ENCODE measurements at regions not wholly inside any gene's neighbourhood (a gene's known extent, or its start where the extent isn't known, plus 50 kb on each side); places are given as distances from the start of the nearest gene placed in this dataset.

- intact Hi-C loops (cut with micrococcal nuclease; ENCODE audit: unreplicated experiment), result no loop called here
- no TSS peak for BruUV-seq (replicated peaks)
- Histone ChIP-seq H3K27ac (ENCODE audit: low read length) (no peak overlapping the region), H3K27me3 (ENCODE audit: control insufficient read depth, insufficient read depth, low read length) (no peaks in the 10 kb centered on the region), H3K4me1 (ENCODE audit: control insufficient read depth, insufficient read depth, low read length) (no peaks in the 10 kb centered on the region), H3K4me3 (ENCODE audit: low read depth in 2 of 2, low read length in 2 of 2) (no peak overlapping the region), H3K36me3 (ENCODE audit: control insufficient read depth, insufficient read depth, low read length) (no peaks in the 10 kb centered on the region), H3K9me3 (ENCODE audit: control insufficient read depth, insufficient read depth, low read depth, low read length) (no peaks in the 10 kb centered on the region)
- DNase-seq (ENCODE audit: low read depth, low spot score) (no peak), ATAC-seq (no peak)
- ChIA-PET POLR2A (no interaction called here), CTCF (no interaction called here)
- TF ChIP-seq, protein P1, sequence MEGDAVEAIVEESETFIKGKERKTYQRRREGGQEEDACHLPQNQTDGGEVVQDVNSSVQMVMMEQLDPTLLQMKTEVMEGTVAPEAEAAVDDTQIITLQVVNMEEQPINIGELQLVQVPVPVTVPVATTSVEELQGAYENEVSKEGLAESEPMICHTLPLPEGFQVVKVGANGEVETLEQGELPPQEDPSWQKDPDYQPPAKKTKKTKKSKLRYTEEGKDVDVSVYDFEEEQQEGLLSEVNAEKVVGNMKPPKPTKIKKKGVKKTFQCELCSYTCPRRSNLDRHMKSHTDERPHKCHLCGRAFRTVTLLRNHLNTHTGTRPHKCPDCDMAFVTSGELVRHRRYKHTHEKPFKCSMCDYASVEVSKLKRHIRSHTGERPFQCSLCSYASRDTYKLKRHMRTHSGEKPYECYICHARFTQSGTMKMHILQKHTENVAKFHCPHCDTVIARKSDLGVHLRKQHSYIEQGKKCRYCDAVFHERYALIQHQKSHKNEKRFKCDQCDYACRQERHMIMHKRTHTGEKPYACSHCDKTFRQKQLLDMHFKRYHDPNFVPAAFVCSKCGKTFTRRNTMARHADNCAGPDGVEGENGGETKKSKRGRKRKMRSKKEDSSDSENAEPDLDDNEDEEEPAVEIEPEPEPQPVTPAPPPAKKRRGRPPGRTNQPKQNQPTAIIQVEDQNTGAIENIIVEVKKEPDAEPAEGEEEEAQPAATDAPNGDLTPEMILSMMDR (IDR thresholded peaks at IDR 0.05), result peak; percentile 60
- TF ChIP-seq POLR2AphosphoS5 (IDR thresholded peaks at IDR 0.05; ENCODE audit: low read depth, low read length), result no peak
- in situ Hi-C loops (cut with HindIII; ENCODE audit: low pct_unique_long_range_greater_than_20kb, low sequenced_read_pairs), result no loop called here
These were observed 603.7 kb downstream of the BNC2 start for GRCh38 chr9:16266648-16267276.

DNA sequence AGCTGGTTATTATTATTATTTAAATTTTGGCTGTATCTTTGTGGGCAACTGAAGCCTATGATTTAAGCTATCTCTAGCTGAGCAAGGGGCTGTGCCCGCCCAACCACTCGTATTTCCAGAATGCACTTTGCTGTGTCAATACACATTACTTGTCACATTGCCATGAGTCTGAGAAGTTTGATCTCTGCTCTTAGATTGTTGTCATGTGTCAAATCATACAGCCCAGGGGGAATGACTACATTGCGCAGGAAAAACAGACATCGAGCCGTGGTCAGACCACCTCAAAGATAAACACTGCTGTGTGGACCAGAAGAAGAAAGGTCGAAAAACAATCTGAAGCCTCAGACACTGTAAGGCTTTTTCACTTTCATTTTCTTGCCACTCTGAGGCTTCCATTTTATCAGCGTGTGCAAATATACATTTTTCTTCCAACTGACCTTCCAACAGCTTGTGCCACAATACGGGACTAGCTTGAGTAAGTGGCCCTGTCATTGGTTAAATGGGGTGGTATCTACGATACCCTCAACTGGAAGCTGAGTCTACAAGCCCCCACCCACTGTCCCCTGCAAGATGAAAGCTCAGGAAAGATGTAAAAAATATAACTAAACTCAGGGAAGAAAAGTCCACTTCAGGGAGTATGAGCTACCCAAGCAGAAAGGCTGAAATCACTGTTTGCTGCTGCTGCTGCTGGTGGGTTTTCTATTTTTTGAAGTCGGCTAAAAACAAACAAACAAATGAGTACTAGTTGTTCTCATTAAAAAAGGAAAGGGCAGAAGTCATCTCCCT, 603.0 kb downstream of the BNC2 start:
- DNase-seq (ENCODE audit: low read depth, low spot score), result no peak
- H3K4me1 ChIP-seq (ENCODE audit: control insufficient read depth, insufficient read depth, low read length), result no peaks in the 10 kb centered on the region
- no peaks in the 10 kb centered on the region for H3K36me3 ChIP-seq (ENCODE audit: control insufficient read depth, insufficient read depth, low read length)
- H3K27ac ChIP-seq (ENCODE audit: low read length), result no peak overlapping the region
- CTCF ChIA-PET, result no interaction called here
- no TSS peak for BruUV-seq (replicated peaks)
- in situ Hi-C loops (cut with HindIII; ENCODE audit: low pct_unique_long_range_greater_than_20kb, low sequenced_read_pairs), result no loop called here
- TF ChIP-seq, protein P2, sequence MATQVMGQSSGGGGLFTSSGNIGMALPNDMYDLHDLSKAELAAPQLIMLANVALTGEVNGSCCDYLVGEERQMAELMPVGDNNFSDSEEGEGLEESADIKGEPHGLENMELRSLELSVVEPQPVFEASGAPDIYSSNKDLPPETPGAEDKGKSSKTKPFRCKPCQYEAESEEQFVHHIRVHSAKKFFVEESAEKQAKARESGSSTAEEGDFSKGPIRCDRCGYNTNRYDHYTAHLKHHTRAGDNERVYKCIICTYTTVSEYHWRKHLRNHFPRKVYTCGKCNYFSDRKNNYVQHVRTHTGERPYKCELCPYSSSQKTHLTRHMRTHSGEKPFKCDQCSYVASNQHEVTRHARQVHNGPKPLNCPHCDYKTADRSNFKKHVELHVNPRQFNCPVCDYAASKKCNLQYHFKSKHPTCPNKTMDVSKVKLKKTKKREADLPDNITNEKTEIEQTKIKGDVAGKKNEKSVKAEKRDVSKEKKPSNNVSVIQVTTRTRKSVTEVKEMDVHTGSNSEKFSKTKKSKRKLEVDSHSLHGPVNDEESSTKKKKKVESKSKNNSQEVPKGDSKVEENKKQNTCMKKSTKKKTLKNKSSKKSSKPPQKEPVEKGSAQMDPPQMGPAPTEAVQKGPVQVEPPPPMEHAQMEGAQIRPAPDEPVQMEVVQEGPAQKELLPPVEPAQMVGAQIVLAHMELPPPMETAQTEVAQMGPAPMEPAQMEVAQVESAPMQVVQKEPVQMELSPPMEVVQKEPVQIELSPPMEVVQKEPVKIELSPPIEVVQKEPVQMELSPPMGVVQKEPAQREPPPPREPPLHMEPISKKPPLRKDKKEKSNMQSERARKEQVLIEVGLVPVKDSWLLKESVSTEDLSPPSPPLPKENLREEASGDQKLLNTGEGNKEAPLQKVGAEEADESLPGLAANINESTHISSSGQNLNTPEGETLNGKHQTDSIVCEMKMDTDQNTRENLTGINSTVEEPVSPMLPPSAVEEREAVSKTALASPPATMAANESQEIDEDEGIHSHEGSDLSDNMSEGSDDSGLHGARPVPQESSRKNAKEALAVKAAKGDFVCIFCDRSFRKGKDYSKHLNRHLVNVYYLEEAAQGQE (IDR thresholded peaks at IDR 0.05; ENCODE audit: insufficient read depth in 1 of 2, low read depth in 2 of 2, low read length in 1 of 2), result no peak
- no peak for TF ChIP-seq SIN3A (IDR thresholded peaks at IDR 0.05; ENCODE audit: borderline replicate concordance, insufficient read depth, low read depth, low read length)
- no peak for TF ChIP-seq POLR2AphosphoS5 (IDR thresholded peaks at IDR 0.05; ENCODE audit: low read depth, low read length)
- TF ChIP-seq, protein P1 (IDR thresholded peaks at IDR 0.05), result no peak
- TF ChIP-seq TCF7L2 (IDR thresholded peaks at IDR 0.05; ENCODE audit: low read depth, low read length), result no peak
- H3K9me3 ChIP-seq (ENCODE audit: control insufficient read depth, insufficient read depth, low read depth, low read length), result no peaks in the 10 kb centered on the region
- no peak for ATAC-seq
- 0 out of 4 replicates have a peak overlapping the region, but pooled peaks of 1 of the 2 experiments have one; percentile 16 for H3K4me3 ChIP-seq (ENCODE audit: low read depth in 2 of 2, low read length in 2 of 2)
- POLR2A ChIA-PET, result no interaction called here
- H3K27me3 ChIP-seq (ENCODE audit: control insufficient read depth, insufficient read depth, low read length), result no peaks in the 10 kb centered on the region
- intact Hi-C loops (cut with micrococcal nuclease; ENCODE audit: unreplicated experiment), result no loop called here
